HG03135 (cell line): ENCODE measurements at regions not wholly inside any gene's neighbourhood (a gene's known extent, or its start where the extent isn't known, plus 50 kb on each side); places are given as distances from the start of the nearest gene placed in this dataset.
"Not testable (repeated sequence)": the region's sequence is repeated elsewhere in the genome, so short reads cannot be mapped to it uniquely, and the experiment has no call there.

Source experiments
- ATAC-seq: cut with Tn5 transposase; IDR thresholded peaks from one replicate; pipeline ENCODE4 v1.9.1; 2021; ENCODE audit warnings: mild to moderate bottlenecking, moderate library complexity; ENCODE audit not compliant: unreplicated experiment

GRCh38 chr3:102896851-102897621 is 462.2 kb downstream of the ZPLD1 start:
- no peak for ATAC-seq

GRCh38 chr3:102904629-102905028 is 469.8 kb downstream of the ZPLD1 start:
- no peak for ATAC-seq

- ATAC-seq, result no peak
Measured at GRCh38 chr3:102905811-102906210, 471.0 kb downstream of the ZPLD1 start.

- ATAC-seq, result no peak
Measured at GRCh38 chr3:102906818-102907217, 472.0 kb downstream of the ZPLD1 start.

DNA sequence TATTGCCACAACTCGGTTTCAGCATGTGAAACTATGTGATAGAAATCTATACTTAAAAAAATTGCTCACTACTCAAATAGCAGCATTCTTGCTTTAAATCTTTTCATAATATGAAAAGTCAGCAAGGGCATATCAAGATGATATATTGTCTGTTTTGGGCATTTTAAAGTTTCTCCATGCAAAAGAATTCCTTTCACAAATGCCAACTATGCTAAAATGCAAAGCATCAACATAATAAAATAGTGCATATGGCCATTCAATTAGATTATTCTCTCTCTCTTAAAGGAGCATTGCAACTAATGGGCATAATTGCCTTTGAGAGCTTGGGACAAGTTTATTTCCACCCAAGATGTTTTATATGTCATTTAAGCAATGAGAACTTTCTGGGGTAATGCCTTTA is 475.1 kb downstream of the ZPLD1 start:
- ATAC-seq, result no peak

DNA sequence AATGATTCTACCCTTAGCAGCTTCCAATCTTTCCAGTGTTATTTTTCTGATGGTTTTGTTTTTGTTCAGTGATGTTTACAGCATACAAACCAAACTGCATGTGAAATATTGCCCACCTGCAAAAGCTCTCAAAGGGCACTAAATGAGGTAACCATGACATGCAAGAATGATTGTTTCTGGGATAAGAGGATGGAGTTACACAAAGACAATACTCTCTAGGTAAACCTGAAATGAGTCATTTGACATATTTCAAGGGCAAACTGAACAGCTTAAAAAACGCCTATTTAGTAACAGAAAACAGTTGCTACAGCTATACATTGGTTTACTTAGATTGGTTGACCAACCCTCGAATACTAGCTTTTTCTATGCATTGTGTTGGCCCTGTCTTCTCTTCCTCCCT is 481.7 kb downstream of the ZPLD1 start:
- no peak for ATAC-seq

DNA sequence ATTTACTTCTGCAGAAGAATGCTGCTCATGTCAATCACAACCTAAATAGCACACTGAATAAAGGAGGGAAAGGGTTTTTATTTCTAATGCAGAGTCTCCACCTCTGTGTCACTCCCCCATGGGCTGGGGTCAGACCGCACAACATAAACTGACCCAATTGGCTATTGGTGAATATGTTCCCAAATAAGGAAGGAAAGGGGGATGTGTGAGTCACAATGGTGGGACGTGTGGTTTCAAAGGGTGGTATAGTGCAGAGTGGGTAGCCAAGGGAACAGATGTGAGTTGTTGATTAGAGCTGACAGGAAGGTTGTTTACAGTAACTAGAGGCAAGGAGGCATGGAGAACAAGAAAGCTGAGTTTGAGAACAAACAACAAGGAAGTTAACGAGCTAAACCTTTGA is 491.8 kb downstream of the ZPLD1 start:
- ATAC-seq, result no peak

- no peak for ATAC-seq
Measured at GRCh38 chr3:102933377-102933776, 498.6 kb downstream of the ZPLD1 start.

DNA sequence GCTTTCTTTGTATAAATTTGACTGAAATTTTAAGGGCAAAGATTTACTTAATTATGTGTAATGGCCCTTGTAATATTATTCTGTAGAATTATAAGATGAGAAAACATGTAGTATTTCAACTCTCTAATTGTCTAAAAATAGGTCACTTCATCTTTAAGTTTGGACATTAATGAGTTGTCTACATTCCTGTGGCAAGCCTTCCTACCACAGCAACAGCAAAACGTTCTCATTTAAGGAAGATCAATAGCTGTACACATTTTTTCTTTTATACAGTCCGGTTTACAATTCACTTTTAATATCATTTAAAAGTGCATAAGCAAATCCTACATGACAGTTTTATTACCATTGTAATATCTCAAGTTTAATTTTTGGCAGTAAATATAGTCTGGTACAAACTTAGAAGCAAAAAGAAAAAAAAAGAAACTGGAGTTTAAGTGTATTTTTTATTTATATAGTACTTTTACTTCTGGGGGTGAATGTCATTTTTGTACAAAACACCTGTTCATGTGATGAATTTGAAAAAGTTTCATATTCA is 501.8 kb downstream of the ZPLD1 start:
- ATAC-seq, result no peak

DNA sequence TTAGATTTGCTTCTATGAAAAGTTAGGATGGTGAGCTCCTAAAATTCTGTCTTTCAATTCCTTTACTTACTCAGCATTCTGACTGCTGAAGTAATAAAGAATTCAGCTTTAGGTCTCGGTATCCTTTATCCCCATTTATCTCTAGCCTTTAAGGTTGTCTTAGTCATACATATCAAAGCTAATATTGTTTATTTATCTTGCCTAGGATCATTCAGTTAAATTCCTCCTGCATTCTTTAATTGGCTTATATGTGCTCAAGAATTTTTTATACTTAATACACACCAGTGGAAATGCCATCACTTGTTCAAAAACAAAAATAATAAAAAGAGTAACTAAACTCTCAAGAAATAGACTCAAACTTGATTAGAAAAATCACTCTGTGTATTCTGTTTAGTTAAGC is 507.0 kb downstream of the ZPLD1 start:
- no peak for ATAC-seq

- ATAC-seq, result not testable (repeated sequence)
Measured at GRCh38 chr3:102946445-102946844, 511.6 kb downstream of the ZPLD1 start.

DNA sequence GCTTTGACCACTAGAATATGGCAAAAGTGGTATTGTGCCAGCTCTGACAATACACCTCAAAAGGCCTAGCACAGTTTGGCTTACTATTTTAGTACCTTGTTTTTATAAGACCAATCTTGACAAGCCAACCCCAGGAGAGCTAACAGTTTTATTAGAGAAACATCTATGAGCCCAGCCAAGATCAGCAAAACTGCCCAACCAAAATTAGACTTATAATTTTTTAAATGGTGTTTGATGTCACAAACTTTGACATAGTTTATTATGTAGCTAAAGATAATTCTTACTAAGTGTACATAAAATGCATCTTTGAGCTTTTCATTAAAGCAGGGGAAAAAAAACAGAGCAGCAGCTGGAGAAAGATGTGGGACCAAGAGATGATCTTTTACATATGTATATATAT is 537.5 kb downstream of the ZPLD1 start:
- ATAC-seq, result no peak

- ATAC-seq, result no peak
Measured at GRCh38 chr3:102974333-102974732, 539.5 kb downstream of the ZPLD1 start.

DNA sequence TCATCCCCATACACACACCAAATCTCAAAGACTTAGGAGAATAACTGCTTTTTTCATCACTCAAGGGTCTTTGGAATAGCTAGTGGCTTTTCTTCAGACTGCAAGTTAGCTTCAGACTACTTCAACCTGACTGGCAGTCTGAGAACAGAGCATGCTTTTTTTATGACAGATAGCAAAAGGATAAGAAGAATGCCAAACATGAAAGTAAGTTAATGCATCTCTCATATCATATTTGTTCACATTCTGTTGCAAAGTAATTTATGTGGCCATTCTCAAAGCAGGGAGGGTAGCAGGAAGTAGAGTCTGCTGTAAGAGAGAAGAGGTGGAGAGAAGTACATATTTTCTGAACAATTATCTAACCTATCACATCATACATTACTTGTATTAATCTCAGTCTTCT is 544.4 kb downstream of the ZPLD1 start:
- no peak for ATAC-seq

GRCh38 chr3:102979682-102980354 is 545.0 kb downstream of the ZPLD1 start:
- no peak for ATAC-seq

- no peak for ATAC-seq
Measured at GRCh38 chr3:102980355-102980696, 545.5 kb downstream of the ZPLD1 start.

GRCh38 chr3:103002425-103003176 is 567.8 kb downstream of the ZPLD1 start:
- no peak for ATAC-seq

DNA sequence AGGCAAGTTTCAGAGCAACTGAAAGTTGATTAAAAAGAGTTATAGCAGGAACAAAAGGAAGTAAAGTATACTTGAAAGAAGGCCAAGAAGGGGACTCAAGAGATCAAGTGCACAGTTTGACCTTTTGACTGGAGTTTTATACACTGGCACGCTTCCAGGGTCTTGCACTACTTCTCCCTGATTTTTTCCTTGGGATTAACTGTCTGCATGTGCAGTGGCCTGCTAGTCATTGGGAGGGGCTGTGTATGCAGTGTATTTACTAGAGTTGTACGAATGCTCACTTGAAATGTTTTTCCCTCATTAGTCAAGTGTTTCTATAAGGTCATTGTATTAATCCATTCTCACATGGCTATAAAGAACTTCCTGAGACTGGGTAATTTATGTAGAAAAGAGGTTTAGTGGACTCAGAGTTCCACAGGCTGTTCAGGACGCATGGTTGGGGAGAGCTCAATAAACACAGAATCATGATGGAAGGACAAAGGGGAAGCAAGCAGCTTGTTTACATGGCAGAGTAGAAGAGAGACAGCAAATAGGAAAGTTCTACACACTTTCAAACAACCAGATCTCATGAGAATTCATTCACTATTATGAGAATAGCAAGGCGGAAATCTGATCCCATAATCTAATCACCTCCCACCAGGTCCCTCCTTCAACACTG is 571.8 kb downstream of the ZPLD1 start:
- no peak for ATAC-seq

GRCh38 chr3:103009609-103010008 is 574.8 kb downstream of the ZPLD1 start:
- ATAC-seq, result no peak

DNA sequence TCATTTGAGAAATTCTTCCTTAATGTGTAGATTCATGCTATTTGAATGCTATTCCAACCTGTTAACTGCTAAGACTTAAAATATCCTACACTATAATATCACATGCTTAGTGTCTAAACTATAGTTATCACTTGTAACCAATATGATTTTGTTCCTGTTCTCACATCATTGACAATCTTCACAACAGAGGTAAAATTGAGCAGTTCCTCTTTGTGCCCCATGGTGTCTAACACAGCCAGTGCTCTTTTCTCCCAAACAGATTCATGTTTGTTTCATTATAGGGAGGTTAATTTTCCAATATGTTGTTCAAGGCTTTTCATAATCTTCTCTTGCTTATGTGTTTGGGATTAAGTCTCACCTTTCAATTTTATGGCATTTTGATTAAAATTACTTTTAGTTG is 591.1 kb downstream of the ZPLD1 start:
- no peak for ATAC-seq

GRCh38 chr3:103033841-103034240 is 599.0 kb downstream of the ZPLD1 start:
- no peak for ATAC-seq
